Mucosa of rectum (tissue), 2 donors: ENCODE measurements at regions not wholly inside any gene's neighbourhood (a gene's known extent, or its start where the extent isn't known, plus 50 kb on each side); places are given as distances from the start of the nearest gene placed in this dataset.

ENCODE experiments used
- H3K27ac ChIP-seq, 2 donors: one replicate each; pipeline ENCODE4 v1.7.0; 2013; ENCODE audit warnings: inconsistent platforms in 2 of 2, low read depth in 2 of 2, low read length in 2 of 2
- H3K27me3 ChIP-seq, 2 donors: one replicate each; pipeline ENCODE4 v1.7.0; 2013; ENCODE audit warnings: low read length in 2 of 2; ENCODE audit not compliant: control insufficient read depth in 2 of 2, insufficient read depth in 2 of 2
- H3K36me3 ChIP-seq, 2 donors: one replicate each; pipeline ENCODE4 v1.7.0; 2013; ENCODE audit warnings: low read length in 2 of 2; ENCODE audit not compliant: control insufficient read depth in 2 of 2, insufficient read depth in 2 of 2
- H3K4me1 ChIP-seq, 2 donors: one replicate each; pipeline ENCODE4 v1.7.0; 2013; ENCODE audit warnings: low read length in 2 of 2, mild to moderate bottlenecking in 1 of 2; ENCODE audit not compliant: control insufficient read depth in 2 of 2, insufficient read depth in 2 of 2
- H3K4me3 ChIP-seq, 2 donors: one replicate each; pipeline ENCODE4 v1.7.0; 2013; ENCODE audit warnings: low read length in 2 of 2
- H3K9ac ChIP-seq, 2 donors: one replicate each; pipeline ENCODE4 v1.7.0; 2013; ENCODE audit warnings: low read length in 2 of 2, low read depth in 1 of 2, mild to moderate bottlenecking in 1 of 2
- H3K9me3 ChIP-seq, 2 donors: one replicate each; pipeline ENCODE4 v1.7.0; 2013; ENCODE audit warnings: low read length in 2 of 2; ENCODE audit not compliant: control insufficient read depth in 2 of 2
- donor health status: healthy.
- donor health status: Normal muscosa, but diverticular disease.

DNA sequence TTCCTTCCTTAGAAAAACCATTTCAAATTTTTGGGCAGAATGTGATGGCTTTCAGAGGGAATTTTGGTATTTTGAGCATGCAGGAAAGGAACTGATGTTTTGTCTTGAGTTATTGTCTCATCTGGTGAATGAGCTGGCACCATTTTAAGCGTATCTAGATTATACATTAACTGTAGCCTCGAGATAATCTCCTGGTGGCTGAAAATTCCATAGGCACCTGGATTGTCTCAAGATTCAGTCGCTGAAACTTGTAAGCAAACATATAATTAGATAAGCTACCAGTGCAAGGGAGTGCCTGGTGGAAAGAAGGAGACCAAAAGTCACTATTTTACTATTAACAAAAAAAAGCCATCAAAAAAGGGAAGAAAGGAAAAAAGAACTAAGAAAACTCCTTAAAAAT is 687.8 kb upstream of the DDX18 start:
- Histone ChIP-seq H3K9ac (no peak overlapping the region), H3K9me3 (no peaks in the 10 kb centered on the region), H3K27ac (no peak overlapping the region), H3K4me1 (peaks cover 0 to 6% of the 10 kb centered on the region in 2 donors), H3K4me3 (no peak overlapping the region), H3K36me3 (no peaks in the 10 kb centered on the region), H3K27me3 (no peaks in the 10 kb centered on the region)

DNA sequence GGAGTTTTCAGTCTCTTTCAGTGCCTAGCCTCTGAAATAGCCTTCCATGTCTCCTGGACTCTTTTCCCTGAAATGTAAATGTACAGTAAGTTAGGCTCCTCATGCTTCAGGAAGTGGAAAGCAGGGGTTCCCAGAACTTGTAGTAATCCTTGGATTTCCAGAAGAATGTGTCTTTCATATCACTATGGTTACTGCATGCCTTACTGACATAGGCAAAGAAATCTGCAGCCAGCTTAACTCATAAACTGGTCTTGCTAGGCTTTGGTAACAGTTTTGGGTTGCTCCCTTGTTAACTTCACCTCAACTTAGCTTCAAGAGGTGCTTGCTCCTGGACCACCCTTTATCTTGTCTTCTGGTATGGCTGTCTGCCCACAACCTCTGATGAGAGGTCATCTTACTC is 686.8 kb upstream of the DDX18 start:
- Histone ChIP-seq H3K9ac (no peak overlapping the region), H3K27me3 (no peaks in the 10 kb centered on the region), H3K36me3 (no peaks in the 10 kb centered on the region), H3K27ac (no peak overlapping the region), H3K4me3 (no peak overlapping the region), H3K4me1 (peaks cover 0 to 6% of the 10 kb centered on the region in 2 donors), H3K9me3 (no peaks in the 10 kb centered on the region)

DNA sequence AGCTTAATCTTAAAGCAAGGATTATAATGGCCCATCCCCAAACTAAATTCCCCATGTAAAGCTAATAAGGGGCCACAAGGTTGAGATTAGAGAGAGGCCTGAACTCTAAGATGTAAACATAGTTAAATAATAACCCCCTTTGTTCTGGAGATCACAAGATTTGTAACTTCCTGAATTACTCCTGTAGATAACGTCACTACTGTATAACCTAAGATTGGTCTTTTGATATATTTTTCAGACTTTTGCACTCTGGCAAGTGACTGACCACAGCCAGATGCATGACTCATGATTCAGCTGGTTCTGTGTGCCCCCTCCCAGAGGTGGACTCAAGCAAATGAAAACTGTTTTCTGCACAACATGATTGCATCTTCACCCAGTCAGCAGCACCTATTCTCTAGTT is 686.0 kb upstream of the DDX18 start:
- H3K4me3 ChIP-seq = no peak overlapping the region
- no peaks in the 10 kb centered on the region for H3K36me3 ChIP-seq
- no peaks in the 10 kb centered on the region for H3K27me3 ChIP-seq
- H3K9ac ChIP-seq = no peak overlapping the region
- no peak overlapping the region for H3K27ac ChIP-seq
- H3K4me1 ChIP-seq = peaks cover 0 to 6% of the 10 kb centered on the region in 2 donors
- no peaks in the 10 kb centered on the region for H3K9me3 ChIP-seq

DNA sequence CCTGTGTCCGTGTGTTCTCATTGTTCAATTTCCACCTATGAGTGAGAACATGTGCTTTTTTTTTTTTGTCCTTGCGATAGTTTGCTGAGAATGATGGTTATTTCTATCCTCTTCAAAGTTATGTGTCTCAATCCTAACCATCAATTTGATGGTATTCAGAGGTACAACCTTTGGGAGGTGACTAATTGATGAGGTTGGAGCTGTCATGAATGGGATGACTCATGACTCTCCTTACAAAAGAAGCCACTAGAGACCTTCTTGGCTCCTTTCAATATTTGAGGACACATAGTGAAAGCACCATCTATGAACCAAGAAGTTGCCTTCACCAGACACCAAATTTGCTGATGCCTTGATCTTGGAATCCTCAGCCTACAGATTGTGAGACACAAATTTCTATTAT is 677.1 kb upstream of the DDX18 start:
- Histone ChIP-seq H3K9ac (no peak overlapping the region), H3K9me3 (no peaks in the 10 kb centered on the region), H3K4me1 (no peaks in the 10 kb centered on the region), H3K27ac (no peak overlapping the region), H3K36me3 (no peaks in the 10 kb centered on the region), H3K4me3 (no peak overlapping the region), H3K27me3 (no peaks in the 10 kb centered on the region)

- no peaks in the 10 kb centered on the region for H3K4me1 ChIP-seq
- H3K9me3 ChIP-seq = no peaks in the 10 kb centered on the region
- no peak overlapping the region for H3K9ac ChIP-seq
- no peak overlapping the region for H3K27ac ChIP-seq
- H3K36me3 ChIP-seq = no peaks in the 10 kb centered on the region
- no peaks in the 10 kb centered on the region for H3K27me3 ChIP-seq
- no peak overlapping the region for H3K4me3 ChIP-seq
These were observed 645.3 kb upstream of the DDX18 start for GRCh38 chr2:117169036-117169765.

DNA sequence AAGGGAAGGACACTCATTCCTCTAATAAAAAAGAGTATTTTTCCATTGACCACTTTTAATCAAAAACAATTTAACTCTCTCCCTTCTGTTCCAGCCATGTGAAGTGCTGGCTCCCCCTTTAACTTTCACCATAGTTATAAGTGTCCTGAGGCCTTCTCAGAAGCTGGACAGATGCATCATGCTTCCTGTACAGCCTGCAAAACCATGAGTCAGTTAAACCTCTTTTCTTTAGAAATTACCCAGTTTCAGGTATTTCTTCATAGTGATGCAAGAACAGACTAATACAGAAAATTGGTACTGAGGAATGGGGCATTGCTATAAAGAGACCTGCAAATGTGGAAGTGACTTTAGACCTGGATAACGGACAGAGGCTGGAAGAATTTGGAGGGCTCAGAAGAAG is 643.6 kb upstream of the DDX18 start:
- H3K4me3 ChIP-seq = no peak overlapping the region
- H3K4me1 ChIP-seq = no peaks in the 10 kb centered on the region
- no peak overlapping the region for H3K27ac ChIP-seq
- H3K36me3 ChIP-seq = no peaks in the 10 kb centered on the region
- H3K27me3 ChIP-seq = no peaks in the 10 kb centered on the region
- H3K9me3 ChIP-seq = no peaks in the 10 kb centered on the region
- no peak overlapping the region for H3K9ac ChIP-seq

DNA sequence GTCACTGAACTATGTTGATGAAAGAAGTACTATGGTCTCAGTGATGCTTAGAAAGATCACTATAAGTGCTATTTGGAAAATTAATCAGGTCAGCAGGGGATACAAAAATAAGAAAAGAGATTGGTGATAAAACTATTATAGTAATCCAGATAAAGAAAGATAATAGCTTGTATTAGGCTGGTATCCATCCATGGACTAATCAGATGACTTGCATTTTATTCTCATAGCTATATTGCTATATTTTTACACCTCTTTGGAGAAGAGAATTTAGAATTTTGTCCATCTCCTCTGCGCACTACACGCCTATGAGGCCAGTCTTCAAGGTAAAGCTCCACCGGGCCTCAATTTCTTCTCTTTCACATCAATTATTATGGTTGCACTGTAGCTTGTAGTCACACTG is 635.1 kb upstream of the DDX18 start:
- H3K27ac ChIP-seq = no peak overlapping the region
- H3K9me3 ChIP-seq = no peaks in the 10 kb centered on the region
- no peak overlapping the region for H3K9ac ChIP-seq
- H3K4me1 ChIP-seq = no peaks in the 10 kb centered on the region
- no peaks in the 10 kb centered on the region for H3K27me3 ChIP-seq
- no peak overlapping the region for H3K4me3 ChIP-seq
- no peaks in the 10 kb centered on the region for H3K36me3 ChIP-seq

DNA sequence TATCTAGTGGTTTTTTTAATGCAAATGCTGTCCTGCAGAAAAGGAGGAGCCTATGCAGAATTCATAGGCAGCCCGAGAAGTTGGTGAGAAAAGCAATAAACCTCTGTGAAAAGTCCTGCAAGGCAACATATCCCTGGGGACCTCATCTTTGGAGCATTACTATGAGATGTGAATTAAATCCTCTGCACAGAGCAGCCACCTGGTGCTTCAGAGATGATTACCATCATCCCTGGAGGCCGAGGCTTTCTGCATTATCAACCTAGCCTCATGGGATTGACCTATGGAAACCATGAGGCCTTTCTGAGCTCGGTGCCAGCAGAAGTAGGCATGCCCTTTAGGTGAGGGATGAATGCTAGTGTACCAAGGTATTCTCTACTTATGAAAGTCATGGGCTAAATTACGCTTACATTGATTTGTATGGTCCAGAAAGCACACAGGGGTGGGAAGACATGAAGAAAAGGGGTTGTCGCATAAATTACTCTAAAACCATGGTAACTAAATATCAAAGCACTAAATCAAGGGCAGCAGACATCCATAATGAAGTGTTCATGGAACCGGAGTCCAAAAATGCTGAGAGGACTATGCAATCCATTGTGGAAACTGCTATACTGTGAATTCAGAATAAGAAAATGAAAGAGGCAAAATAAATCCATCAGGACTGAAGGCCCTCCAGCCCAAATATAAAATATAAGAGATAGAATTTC is 623.5 kb upstream of the DDX18 start:
- Histone ChIP-seq H3K4me1 (no peaks in the 10 kb centered on the region), H3K27ac (no peak overlapping the region), H3K36me3 (no peaks in the 10 kb centered on the region), H3K27me3 (no peaks in the 10 kb centered on the region), H3K9me3 (no peaks in the 10 kb centered on the region), H3K4me3 (no peak overlapping the region), H3K9ac (no peak overlapping the region)

GRCh38 chr2:117195381-117195780 is 619.1 kb upstream of the DDX18 start:
- no peaks in the 10 kb centered on the region for H3K36me3 ChIP-seq
- no peaks in the 10 kb centered on the region for H3K9me3 ChIP-seq
- H3K4me3 ChIP-seq = no peak overlapping the region
- no peaks in the 10 kb centered on the region for H3K27me3 ChIP-seq
- H3K4me1 ChIP-seq = no peaks in the 10 kb centered on the region
- H3K27ac ChIP-seq = no peak overlapping the region
- no peak overlapping the region for H3K9ac ChIP-seq

- Histone ChIP-seq H3K27me3 (no peaks in the 10 kb centered on the region), H3K27ac (no peak overlapping the region), H3K4me1 (no peaks in the 10 kb centered on the region), H3K4me3 (no peak overlapping the region), H3K9me3 (no peaks in the 10 kb centered on the region), H3K36me3 (no peaks in the 10 kb centered on the region), H3K9ac (no peak overlapping the region)
These were observed 615.0 kb upstream of the DDX18 start for GRCh38 chr2:117199511-117199910.
